ENCODE measurements at regions not wholly inside any gene's neighbourhood (a gene's known extent, or its start where the extent isn't known, plus 50 kb on each side); places are given as distances from the start of the nearest gene placed in this dataset.

DNA sequence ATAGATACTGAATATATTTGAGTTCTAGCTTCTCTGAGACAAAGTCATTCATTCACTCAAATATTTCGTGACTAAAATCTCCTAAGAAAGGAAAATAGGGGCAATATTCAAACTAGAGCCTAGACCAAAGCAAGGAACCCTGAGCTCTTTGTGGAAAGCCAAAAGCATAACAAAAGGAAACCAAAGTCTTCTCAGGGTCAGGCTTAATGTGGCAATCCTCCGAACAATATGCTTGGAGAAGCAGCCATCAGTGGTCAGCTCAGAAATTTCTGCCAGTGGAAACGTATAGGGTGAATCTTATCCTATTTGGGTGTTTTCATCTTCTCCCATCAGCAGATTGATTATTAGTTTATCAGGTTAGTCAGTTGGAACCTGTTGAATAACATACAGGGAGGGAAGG is 151.3 kb upstream of the SLC13A1 start:
- no peaks in the 10 kb centered on the region for H3K36me3 ChIP-seq (ENCODE audit: control insufficient read depth in 4 of 4, insufficient read depth in 3 of 4, low read depth in 1 of 4, low read length in 3 of 4)
- no peak for DNase-seq (ENCODE audit: low spot score)
- no peak overlapping the region for H3K9ac ChIP-seq (ENCODE audit: low read depth in 1 of 2, low read length in 2 of 2)
- TF ChIP-seq RAD21 (IDR thresholded peaks at IDR 0.05) (no peak), YY1 (IDR thresholded peaks at IDR 0.05) (no peak), FOXA2 (IDR thresholded peaks at IDR 0.05) (no peak), EGR1 (IDR thresholded peaks at IDR 0.05; ENCODE audit: low read depth in 2 of 2) (no peak), HNF4G (IDR thresholded peaks at IDR 0.05) (no peak), HNF4A (conservative IDR thresholded peaks at IDR 0.05) (no peak), RXRA (IDR thresholded peaks at IDR 0.05) (no peak), NR2F2 (IDR thresholded peaks at IDR 0.05) (no peak), GABPA (IDR thresholded peaks at IDR 0.05 in 1 of 2, conservative IDR thresholded peaks at IDR 0.05 in 1 of 2) (no peak), FOXA1 (IDR thresholded peaks at IDR 0.05) (no peak), SP1 (IDR thresholded peaks at IDR 0.05) (no peak)
- TF ChIP-seq, protein P1, sequence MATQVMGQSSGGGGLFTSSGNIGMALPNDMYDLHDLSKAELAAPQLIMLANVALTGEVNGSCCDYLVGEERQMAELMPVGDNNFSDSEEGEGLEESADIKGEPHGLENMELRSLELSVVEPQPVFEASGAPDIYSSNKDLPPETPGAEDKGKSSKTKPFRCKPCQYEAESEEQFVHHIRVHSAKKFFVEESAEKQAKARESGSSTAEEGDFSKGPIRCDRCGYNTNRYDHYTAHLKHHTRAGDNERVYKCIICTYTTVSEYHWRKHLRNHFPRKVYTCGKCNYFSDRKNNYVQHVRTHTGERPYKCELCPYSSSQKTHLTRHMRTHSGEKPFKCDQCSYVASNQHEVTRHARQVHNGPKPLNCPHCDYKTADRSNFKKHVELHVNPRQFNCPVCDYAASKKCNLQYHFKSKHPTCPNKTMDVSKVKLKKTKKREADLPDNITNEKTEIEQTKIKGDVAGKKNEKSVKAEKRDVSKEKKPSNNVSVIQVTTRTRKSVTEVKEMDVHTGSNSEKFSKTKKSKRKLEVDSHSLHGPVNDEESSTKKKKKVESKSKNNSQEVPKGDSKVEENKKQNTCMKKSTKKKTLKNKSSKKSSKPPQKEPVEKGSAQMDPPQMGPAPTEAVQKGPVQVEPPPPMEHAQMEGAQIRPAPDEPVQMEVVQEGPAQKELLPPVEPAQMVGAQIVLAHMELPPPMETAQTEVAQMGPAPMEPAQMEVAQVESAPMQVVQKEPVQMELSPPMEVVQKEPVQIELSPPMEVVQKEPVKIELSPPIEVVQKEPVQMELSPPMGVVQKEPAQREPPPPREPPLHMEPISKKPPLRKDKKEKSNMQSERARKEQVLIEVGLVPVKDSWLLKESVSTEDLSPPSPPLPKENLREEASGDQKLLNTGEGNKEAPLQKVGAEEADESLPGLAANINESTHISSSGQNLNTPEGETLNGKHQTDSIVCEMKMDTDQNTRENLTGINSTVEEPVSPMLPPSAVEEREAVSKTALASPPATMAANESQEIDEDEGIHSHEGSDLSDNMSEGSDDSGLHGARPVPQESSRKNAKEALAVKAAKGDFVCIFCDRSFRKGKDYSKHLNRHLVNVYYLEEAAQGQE (IDR thresholded peaks at IDR 0.05), result no peak
- TF ChIP-seq, protein P2, sequence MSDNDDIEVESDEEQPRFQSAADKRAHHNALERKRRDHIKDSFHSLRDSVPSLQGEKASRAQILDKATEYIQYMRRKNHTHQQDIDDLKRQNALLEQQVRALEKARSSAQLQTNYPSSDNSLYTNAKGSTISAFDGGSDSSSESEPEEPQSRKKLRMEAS (IDR thresholded peaks at IDR 0.05), result no peak
- TF ChIP-seq, protein P3, sequence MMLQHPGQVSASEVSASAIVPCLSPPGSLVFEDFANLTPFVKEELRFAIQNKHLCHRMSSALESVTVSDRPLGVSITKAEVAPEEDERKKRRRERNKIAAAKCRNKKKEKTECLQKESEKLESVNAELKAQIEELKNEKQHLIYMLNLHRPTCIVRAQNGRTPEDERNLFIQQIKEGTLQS (IDR thresholded peaks at IDR 0.05), result no peak
- H3K4me1 ChIP-seq (ENCODE audit: control insufficient read depth in 4 of 4, insufficient read depth in 4 of 4, low read length in 3 of 4), result no peaks in the 10 kb centered on the region
- no peak overlapping the region for H3K4me3 ChIP-seq (ENCODE audit: low read depth in 1 of 3, low read length in 3 of 3)
- no peaks in the 10 kb centered on the region for H3K9me3 ChIP-seq (ENCODE audit: control insufficient read depth in 4 of 4, low read length in 3 of 4)
- no peaks in the 10 kb centered on the region for H3K27me3 ChIP-seq (ENCODE audit: control insufficient read depth in 4 of 4, insufficient read depth in 4 of 4, low read length in 3 of 4)
- H3K27ac ChIP-seq (ENCODE audit: low read depth in 1 of 2, low read length in 2 of 2), result no peak overlapping the region
- WGBS, result 80% methylated on average over 3 of the region's 3 CpGs

DNA sequence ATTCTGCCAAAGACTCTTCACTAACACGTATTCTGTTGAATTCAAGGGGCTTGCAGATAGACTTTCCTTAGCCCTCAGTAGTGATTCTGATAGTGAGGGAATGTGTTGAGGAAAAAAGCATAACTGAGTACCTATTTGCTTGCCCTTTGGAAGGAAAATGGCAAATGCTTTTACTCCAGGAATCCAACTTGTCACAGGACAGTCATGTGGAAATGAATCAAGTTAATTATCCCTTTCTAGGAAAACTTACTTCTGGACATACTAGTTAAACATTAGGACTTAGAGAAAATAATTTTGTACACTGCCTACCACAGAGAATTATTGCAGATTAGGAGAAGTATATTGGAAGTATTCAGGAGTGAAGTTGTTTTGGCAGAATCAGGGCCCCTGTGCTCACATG is 148.9 kb upstream of the SLC13A1 start:
- TF ChIP-seq NR2F2 (IDR thresholded peaks at IDR 0.05), result no peak
- no peak for TF ChIP-seq FOXA2 (IDR thresholded peaks at IDR 0.05)
- no peak for TF ChIP-seq TAF1 (conservative IDR thresholded peaks at IDR 0.05)
- TF ChIP-seq RAD21 (IDR thresholded peaks at IDR 0.05), result no peak
- TF ChIP-seq, protein P3 (IDR thresholded peaks at IDR 0.05), result no peak
- TF ChIP-seq SP1 (IDR thresholded peaks at IDR 0.05), result no peak
- TF ChIP-seq HNF4A (conservative IDR thresholded peaks at IDR 0.05), result no peak
- TF ChIP-seq, protein P4, sequence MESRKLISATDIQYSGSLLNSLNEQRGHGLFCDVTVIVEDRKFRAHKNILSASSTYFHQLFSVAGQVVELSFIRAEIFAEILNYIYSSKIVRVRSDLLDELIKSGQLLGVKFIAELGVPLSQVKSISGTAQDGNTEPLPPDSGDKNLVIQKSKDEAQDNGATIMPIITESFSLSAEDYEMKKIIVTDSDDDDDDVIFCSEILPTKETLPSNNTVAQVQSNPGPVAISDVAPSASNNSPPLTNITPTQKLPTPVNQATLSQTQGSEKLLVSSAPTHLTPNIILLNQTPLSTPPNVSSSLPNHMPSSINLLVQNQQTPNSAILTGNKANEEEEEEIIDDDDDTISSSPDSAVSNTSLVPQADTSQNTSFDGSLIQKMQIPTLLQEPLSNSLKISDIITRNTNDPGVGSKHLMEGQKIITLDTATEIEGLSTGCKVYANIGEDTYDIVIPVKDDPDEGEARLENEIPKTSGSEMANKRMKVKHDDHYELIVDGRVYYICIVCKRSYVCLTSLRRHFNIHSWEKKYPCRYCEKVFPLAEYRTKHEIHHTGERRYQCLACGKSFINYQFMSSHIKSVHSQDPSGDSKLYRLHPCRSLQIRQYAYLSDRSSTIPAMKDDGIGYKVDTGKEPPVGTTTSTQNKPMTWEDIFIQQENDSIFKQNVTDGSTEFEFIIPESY (IDR thresholded peaks at IDR 0.05), result no peak
- TF ChIP-seq, protein P5, sequence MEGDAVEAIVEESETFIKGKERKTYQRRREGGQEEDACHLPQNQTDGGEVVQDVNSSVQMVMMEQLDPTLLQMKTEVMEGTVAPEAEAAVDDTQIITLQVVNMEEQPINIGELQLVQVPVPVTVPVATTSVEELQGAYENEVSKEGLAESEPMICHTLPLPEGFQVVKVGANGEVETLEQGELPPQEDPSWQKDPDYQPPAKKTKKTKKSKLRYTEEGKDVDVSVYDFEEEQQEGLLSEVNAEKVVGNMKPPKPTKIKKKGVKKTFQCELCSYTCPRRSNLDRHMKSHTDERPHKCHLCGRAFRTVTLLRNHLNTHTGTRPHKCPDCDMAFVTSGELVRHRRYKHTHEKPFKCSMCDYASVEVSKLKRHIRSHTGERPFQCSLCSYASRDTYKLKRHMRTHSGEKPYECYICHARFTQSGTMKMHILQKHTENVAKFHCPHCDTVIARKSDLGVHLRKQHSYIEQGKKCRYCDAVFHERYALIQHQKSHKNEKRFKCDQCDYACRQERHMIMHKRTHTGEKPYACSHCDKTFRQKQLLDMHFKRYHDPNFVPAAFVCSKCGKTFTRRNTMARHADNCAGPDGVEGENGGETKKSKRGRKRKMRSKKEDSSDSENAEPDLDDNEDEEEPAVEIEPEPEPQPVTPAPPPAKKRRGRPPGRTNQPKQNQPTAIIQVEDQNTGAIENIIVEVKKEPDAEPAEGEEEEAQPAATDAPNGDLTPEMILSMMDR (IDR thresholded peaks at IDR 0.05; ENCODE audit: low read depth, low read length, missing input control), result no peak
- no peak for TF ChIP-seq RXRA (IDR thresholded peaks at IDR 0.05)
- TF ChIP-seq, protein P2 (IDR thresholded peaks at IDR 0.05), result no peak
- no peak for TF ChIP-seq YY1 (IDR thresholded peaks at IDR 0.05)
- no peak for TF ChIP-seq GABPA (IDR thresholded peaks at IDR 0.05 in 1 of 2, conservative IDR thresholded peaks at IDR 0.05 in 1 of 2)
- TF ChIP-seq HNF4G (IDR thresholded peaks at IDR 0.05), result no peak

More for the DNA sequence above, 148.9 kb upstream of the SLC13A1 start:
- no peak for DNase-seq (ENCODE audit: low spot score)
- 75% methylated on average over 1 of the region's 1 CpG for WGBS
- Histone ChIP-seq H3K9me3 (ENCODE audit: control insufficient read depth in 4 of 4, low read length in 3 of 4) (no peaks in the 10 kb centered on the region), H3K4me1 (ENCODE audit: control insufficient read depth in 4 of 4, insufficient read depth in 4 of 4, low read length in 3 of 4) (no peaks in the 10 kb centered on the region), H3K9ac (ENCODE audit: low read depth in 1 of 2, low read length in 2 of 2) (no peak overlapping the region), H3K27me3 (ENCODE audit: control insufficient read depth in 4 of 4, insufficient read depth in 4 of 4, low read length in 3 of 4) (no peaks in the 10 kb centered on the region), H3K4me3 (ENCODE audit: low read depth in 1 of 3, low read length in 3 of 3) (no peak overlapping the region), H3K27ac (ENCODE audit: low read depth in 1 of 2, low read length in 2 of 2) (no peak overlapping the region), H3K36me3 (ENCODE audit: control insufficient read depth in 4 of 4, insufficient read depth in 3 of 4, low read depth in 1 of 4, low read length in 3 of 4) (no peaks in the 10 kb centered on the region)

Measured in liver (tissue), 8 donors.